ENCODE measurements at regions not wholly inside any gene's neighbourhood (a gene's known extent, or its start where the extent isn't known, plus 50 kb on each side); places are given as distances from the start of the nearest gene placed in this dataset.

GRCh38 chrY:11293392-11293791, 1407.6 kb upstream of the USP9Y start:
- Histone ChIP-seq H3K9ac (ENCODE audit: low read depth in 1 of 2, low read length in 2 of 2) (no peak overlapping the region), H3K36me3 (ENCODE audit: control insufficient read depth in 4 of 4, insufficient read depth in 3 of 4, low read depth in 1 of 4, low read length in 3 of 4) (no peaks in the 10 kb centered on the region), H3K27ac (ENCODE audit: low read depth in 1 of 2, low read length in 2 of 2) (no peak overlapping the region), H3K4me1 (ENCODE audit: control insufficient read depth in 4 of 4, insufficient read depth in 4 of 4, low read length in 3 of 4) (no peaks in the 10 kb centered on the region), H3K27me3 (ENCODE audit: control insufficient read depth in 4 of 4, insufficient read depth in 4 of 4, low read length in 3 of 4) (no peaks in the 10 kb centered on the region), H3K9me3 (ENCODE audit: control insufficient read depth in 4 of 4, low read length in 3 of 4) (no peaks in the 10 kb centered on the region), H3K4me3 (ENCODE audit: low read depth in 1 of 3, low read length in 3 of 3) (no peak overlapping the region)
- TF ChIP-seq FOXA2 (IDR thresholded peaks at IDR 0.05): no peak
- no peak for TF ChIP-seq RAD21 (IDR thresholded peaks at IDR 0.05)
- TF ChIP-seq, protein P1, sequence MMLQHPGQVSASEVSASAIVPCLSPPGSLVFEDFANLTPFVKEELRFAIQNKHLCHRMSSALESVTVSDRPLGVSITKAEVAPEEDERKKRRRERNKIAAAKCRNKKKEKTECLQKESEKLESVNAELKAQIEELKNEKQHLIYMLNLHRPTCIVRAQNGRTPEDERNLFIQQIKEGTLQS (IDR thresholded peaks at IDR 0.05): no peak
- TF ChIP-seq GABPA (IDR thresholded peaks at IDR 0.05 in 1 of 2, conservative IDR thresholded peaks at IDR 0.05 in 1 of 2): no peak
- no peak for TF ChIP-seq JUND (IDR thresholded peaks at IDR 0.05)
- TF ChIP-seq HNF4A (conservative IDR thresholded peaks at IDR 0.05): no peak
- no peak for TF ChIP-seq TAF1 (conservative IDR thresholded peaks at IDR 0.05)
- TF ChIP-seq YY1 (IDR thresholded peaks at IDR 0.05): no peak
- TF ChIP-seq REST (IDR thresholded peaks at IDR 0.05): no peak
- TF ChIP-seq, protein P2, sequence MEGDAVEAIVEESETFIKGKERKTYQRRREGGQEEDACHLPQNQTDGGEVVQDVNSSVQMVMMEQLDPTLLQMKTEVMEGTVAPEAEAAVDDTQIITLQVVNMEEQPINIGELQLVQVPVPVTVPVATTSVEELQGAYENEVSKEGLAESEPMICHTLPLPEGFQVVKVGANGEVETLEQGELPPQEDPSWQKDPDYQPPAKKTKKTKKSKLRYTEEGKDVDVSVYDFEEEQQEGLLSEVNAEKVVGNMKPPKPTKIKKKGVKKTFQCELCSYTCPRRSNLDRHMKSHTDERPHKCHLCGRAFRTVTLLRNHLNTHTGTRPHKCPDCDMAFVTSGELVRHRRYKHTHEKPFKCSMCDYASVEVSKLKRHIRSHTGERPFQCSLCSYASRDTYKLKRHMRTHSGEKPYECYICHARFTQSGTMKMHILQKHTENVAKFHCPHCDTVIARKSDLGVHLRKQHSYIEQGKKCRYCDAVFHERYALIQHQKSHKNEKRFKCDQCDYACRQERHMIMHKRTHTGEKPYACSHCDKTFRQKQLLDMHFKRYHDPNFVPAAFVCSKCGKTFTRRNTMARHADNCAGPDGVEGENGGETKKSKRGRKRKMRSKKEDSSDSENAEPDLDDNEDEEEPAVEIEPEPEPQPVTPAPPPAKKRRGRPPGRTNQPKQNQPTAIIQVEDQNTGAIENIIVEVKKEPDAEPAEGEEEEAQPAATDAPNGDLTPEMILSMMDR (IDR thresholded peaks at IDR 0.05; ENCODE audit: low read depth, low read length, missing input control): no peak
- TF ChIP-seq RXRA (IDR thresholded peaks at IDR 0.05): no peak
- no peak for TF ChIP-seq SP1 (IDR thresholded peaks at IDR 0.05)
- TF ChIP-seq, protein P3, sequence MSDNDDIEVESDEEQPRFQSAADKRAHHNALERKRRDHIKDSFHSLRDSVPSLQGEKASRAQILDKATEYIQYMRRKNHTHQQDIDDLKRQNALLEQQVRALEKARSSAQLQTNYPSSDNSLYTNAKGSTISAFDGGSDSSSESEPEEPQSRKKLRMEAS (IDR thresholded peaks at IDR 0.05): no peak
- no peak for TF ChIP-seq ZBTB33 (IDR thresholded peaks at IDR 0.05)
- WGBS: 46% methylated on average over 5 of the region's 5 CpGs
- DNase-seq (ENCODE audit: low spot score): no peak

GRCh38 chrY:11334151-11334550, 1366.9 kb upstream of the USP9Y start:
- H3K4me1 ChIP-seq (ENCODE audit: control insufficient read depth in 4 of 4, insufficient read depth in 4 of 4, low read length in 3 of 4): no peaks in the 10 kb centered on the region
- no peaks in the 10 kb centered on the region for H3K9me3 ChIP-seq (ENCODE audit: control insufficient read depth in 4 of 4, low read length in 3 of 4)
- DNase-seq (ENCODE audit: low spot score): peak; percentile 33
- H3K27me3 ChIP-seq (ENCODE audit: control insufficient read depth in 4 of 4, insufficient read depth in 4 of 4, low read length in 3 of 4): no peaks in the 10 kb centered on the region
- H3K27ac ChIP-seq (ENCODE audit: low read depth in 1 of 2, low read length in 2 of 2): no peak overlapping the region
- no peaks in the 10 kb centered on the region for H3K36me3 ChIP-seq (ENCODE audit: control insufficient read depth in 4 of 4, insufficient read depth in 3 of 4, low read depth in 1 of 4, low read length in 3 of 4)
- 71% methylated on average over 13 of the region's 13 CpGs for WGBS
- no peak overlapping the region for H3K9ac ChIP-seq (ENCODE audit: low read depth in 1 of 2, low read length in 2 of 2)
- no peak overlapping the region for H3K4me3 ChIP-seq (ENCODE audit: low read depth in 1 of 3, low read length in 3 of 3)
- TF ChIP-seq FOXA2 (IDR thresholded peaks at IDR 0.05) (no peak), NR2F2 (IDR thresholded peaks at IDR 0.05) (no peak), YY1 (IDR thresholded peaks at IDR 0.05) (no peak), ZBTB33 (IDR thresholded peaks at IDR 0.05) (no peak), REST (IDR thresholded peaks at IDR 0.05) (no peak), HNF4G (IDR thresholded peaks at IDR 0.05) (no peak), TAF1 (conservative IDR thresholded peaks at IDR 0.05) (no peak), RAD21 (IDR thresholded peaks at IDR 0.05) (no peak), EGR1 (IDR thresholded peaks at IDR 0.05; ENCODE audit: low read depth in 2 of 2) (no peak), HNF4A (conservative IDR thresholded peaks at IDR 0.05) (no peak), RXRA (IDR thresholded peaks at IDR 0.05) (no peak)
- TF ChIP-seq, protein P1 (IDR thresholded peaks at IDR 0.05): no peak
- TF ChIP-seq, protein P3 (IDR thresholded peaks at IDR 0.05): no peak

Measured in liver (tissue), 8 donors.